HG02943 (cell line): ENCODE measurements at regions not wholly inside any gene's neighbourhood (a gene's known extent, or its start where the extent isn't known, plus 50 kb on each side); places are given as distances from the start of the nearest gene placed in this dataset.
"Not testable (repeated sequence)": the region's sequence is repeated elsewhere in the genome, so short reads cannot be mapped to it uniquely, and the experiment has no call there.

Experiments
- ATAC-seq: cut with Tn5 transposase; IDR thresholded peaks from one replicate; pipeline ENCODE4 v1.9.1; 2021; ENCODE audit warnings: mild to moderate bottlenecking, low read depth, moderate library complexity; ENCODE audit not compliant: unreplicated experiment

GRCh38 chr13:80000684-80001509 is 340.0 kb downstream of the SPRY2 start:
- no peak for ATAC-seq

GRCh38 chr13:79999601-80000000 is 341.3 kb downstream of the SPRY2 start:
- ATAC-seq: no peak

GRCh38 chr13:79998381-79998880 is 342.5 kb downstream of the SPRY2 start:
- no peak for ATAC-seq

- no peak for ATAC-seq
Observed at GRCh38 chr13:79997244-79997643, 343.7 kb downstream of the SPRY2 start.

- no peak for ATAC-seq
Observed at GRCh38 chr13:79995334-79995733, 345.6 kb downstream of the SPRY2 start.

GRCh38 chr13:79992111-79992510 is 348.8 kb downstream of the SPRY2 start:
- ATAC-seq: no peak

- no peak for ATAC-seq
Observed at GRCh38 chr13:79990048-79990447, 350.9 kb downstream of the SPRY2 start.

- ATAC-seq: no peak
Observed at GRCh38 chr13:79989217-79989661, 351.7 kb downstream of the SPRY2 start.

GRCh38 chr13:79988573-79988972 is 352.4 kb downstream of the SPRY2 start:
- ATAC-seq: no peak

- ATAC-seq: no peak
Observed at GRCh38 chr13:79987761-79988160, 353.2 kb downstream of the SPRY2 start.

GRCh38 chr13:79987323-79987722 is 353.6 kb downstream of the SPRY2 start:
- no peak for ATAC-seq

GRCh38 chr13:79986890-79987289 is 354.0 kb downstream of the SPRY2 start:
- no peak for ATAC-seq

- not testable (repeated sequence) for ATAC-seq
Observed at GRCh38 chr13:79974935-79975650, 365.8 kb downstream of the SPRY2 start.

- ATAC-seq: no peak
Observed at GRCh38 chr13:79973533-79973963, 367.4 kb downstream of the SPRY2 start.

GRCh38 chr13:79972066-79972569 is 368.8 kb downstream of the SPRY2 start:
- no peak for ATAC-seq

- ATAC-seq: no peak
Observed at GRCh38 chr13:79966493-79966895, 374.4 kb downstream of the SPRY2 start.

GRCh38 chr13:79966059-79966458 is 374.9 kb downstream of the SPRY2 start:
- no peak for ATAC-seq

GRCh38 chr13:79946556-79946955 is 394.4 kb downstream of the SPRY2 start:
- ATAC-seq: no peak

- ATAC-seq: no peak
Observed at GRCh38 chr13:79943346-79944023, 397.4 kb downstream of the SPRY2 start.

GRCh38 chr13:79941752-79942151 is 399.2 kb downstream of the SPRY2 start:
- ATAC-seq: no peak

GRCh38 chr13:79939689-79940088 is 401.2 kb downstream of the SPRY2 start:
- ATAC-seq: no peak
